HUES64 (cell line): ENCODE measurements at regions not wholly inside any gene's neighbourhood (a gene's known extent, or its start where the extent isn't known, plus 50 kb on each side); places are given as distances from the start of the nearest gene placed in this dataset.

ENCODE experiments used
- H3K27ac ChIP-seq: 2 replicates; pipeline ENCODE4 v1.7.0; 2013; ENCODE audit warnings: low read depth, low read length, inconsistent platforms
- H3K27me3 ChIP-seq: 2 replicates; pipeline ENCODE4 v1.6.1; 2013; ENCODE audit warnings: mild to moderate bottlenecking, low read length; ENCODE audit not compliant: insufficient read depth
- H3K36me3 ChIP-seq: 2 replicates; pipeline ENCODE4 v1.6.1; 2013; ENCODE audit warnings: mild to moderate bottlenecking, low read length; ENCODE audit not compliant: insufficient read depth
- H3K4me1 ChIP-seq: 2 replicates; pipeline ENCODE4 v1.6.1; 2013; ENCODE audit warnings: mild to moderate bottlenecking, low read length, moderate library complexity; ENCODE audit not compliant: insufficient read depth
- H3K4me3 ChIP-seq: 2 replicates; pipeline ENCODE4 v1.5.1; 2013; ENCODE audit warnings: mild to moderate bottlenecking, low read length, moderate library complexity
- H3K9ac ChIP-seq: 2 replicates; pipeline ENCODE4 v1.6.1; 2013; ENCODE audit warnings: mild to moderate bottlenecking, low read depth, low read length
- H3K9me3 ChIP-seq: 2 replicates; pipeline ENCODE4 v1.6.1; 2013; ENCODE audit warnings: low read depth, low read length; ENCODE audit not compliant: insufficient read depth
- WGBS: fragments of 150-250, 120-280 bp; methylation state at CpG from one replicate; pipeline ENCODE4 v1.1.7; 2013; ENCODE audit warnings: missing lambda C conversion rate; 5-methylcytosine and 5-hydroxymethylcytosine counted together

GRCh38 chr22:47678636-47679287 is 916.3 kb downstream of the TBC1D22A start:
- peak overlapping the region; percentile 93; the same call in 1 of the 2 replicates for H3K27ac ChIP-seq
- H3K9ac ChIP-seq = no peak overlapping the region
- H3K9me3 ChIP-seq = no peaks in the 10 kb centered on the region
- H3K4me3 ChIP-seq = peak overlapping the region; percentile 25
- no peaks in the 10 kb centered on the region for H3K36me3 ChIP-seq
- H3K4me1 ChIP-seq = peaks cover 33% of the 10 kb centered on the region
- WGBS = 22% methylated on average over 6 of the region's 7 CpGs
- H3K27me3 ChIP-seq = peaks cover 3% of the 10 kb centered on the region; the same call in 1 of the 2 replicates

GRCh38 chr22:47678048-47678447 is 915.6 kb downstream of the TBC1D22A start:
- WGBS = 56% methylated on average over 6 of the region's 6 CpGs
- no peaks in the 10 kb centered on the region for H3K36me3 ChIP-seq
- H3K4me1 ChIP-seq = peaks cover 33% of the 10 kb centered on the region
- no peak overlapping the region for H3K9ac ChIP-seq
- H3K9me3 ChIP-seq = no peaks in the 10 kb centered on the region
- peak overlapping the region; percentile 93; the same call in 1 of the 2 replicates for H3K27ac ChIP-seq
- peaks cover 3% of the 10 kb centered on the region; the same call in 1 of the 2 replicates for H3K27me3 ChIP-seq
- H3K4me3 ChIP-seq = no peak overlapping the region

- H3K4me3 ChIP-seq = no peak overlapping the region
- WGBS = 67% methylated on average over 3 of the region's 3 CpGs
- H3K9ac ChIP-seq = no peak overlapping the region
- H3K9me3 ChIP-seq = no peaks in the 10 kb centered on the region
- no peaks in the 10 kb centered on the region for H3K36me3 ChIP-seq
- H3K4me1 ChIP-seq = peaks cover 33% of the 10 kb centered on the region
- H3K27me3 ChIP-seq = peaks cover 3% of the 10 kb centered on the region; the same call in 1 of the 2 replicates
- no peak overlapping the region; the same call in 1 of the 2 replicates for H3K27ac ChIP-seq
Observed at GRCh38 chr22:47676685-47677084, 914.2 kb downstream of the TBC1D22A start.

GRCh38 chr22:47674600-47674999 is 912.1 kb downstream of the TBC1D22A start:
- Histone ChIP-seq H3K9ac (no peak overlapping the region), H3K27ac (no peak overlapping the region), H3K4me3 (no peak overlapping the region), H3K4me1 (peaks cover 24% of the 10 kb centered on the region), H3K9me3 (peaks cover 3% of the 10 kb centered on the region; the same call in 1 of the 2 replicates), H3K36me3 (no peaks in the 10 kb centered on the region), H3K27me3 (peaks cover 3% of the 10 kb centered on the region; the same call in 1 of the 2 replicates)
- 95% methylated on average over 11 of the region's 11 CpGs for WGBS

- H3K4me1 ChIP-seq = peaks cover 17% of the 10 kb centered on the region
- no peak overlapping the region for H3K27ac ChIP-seq
- H3K36me3 ChIP-seq = no peaks in the 10 kb centered on the region
- WGBS = 91% methylated on average over 2 of the region's 2 CpGs
- peaks cover 3% of the 10 kb centered on the region; the same call in 1 of the 2 replicates for H3K27me3 ChIP-seq
- H3K4me3 ChIP-seq = no peak overlapping the region
- H3K9me3 ChIP-seq = peaks cover 3% of the 10 kb centered on the region; the same call in 1 of the 2 replicates
- no peak overlapping the region for H3K9ac ChIP-seq
Observed at GRCh38 chr22:47673557-47673956, 911.1 kb downstream of the TBC1D22A start.

- Histone ChIP-seq H3K4me3 (no peak overlapping the region), H3K27ac (no peak overlapping the region), H3K4me1 (peaks cover 9% of the 10 kb centered on the region), H3K9me3 (peaks cover 8% of the 10 kb centered on the region; the same call in 1 of the 2 replicates), H3K36me3 (no peaks in the 10 kb centered on the region), H3K27me3 (peaks cover 3% of the 10 kb centered on the region; the same call in 1 of the 2 replicates), H3K9ac (no peak overlapping the region)
- WGBS = 92% methylated on average over 9 of the region's 9 CpGs
Observed at GRCh38 chr22:47672526-47672925, 910.1 kb downstream of the TBC1D22A start.

GRCh38 chr22:47665151-47665550 is 902.7 kb downstream of the TBC1D22A start:
- H3K4me3 ChIP-seq = no peak overlapping the region
- no peak overlapping the region for H3K9ac ChIP-seq
- no peaks in the 10 kb centered on the region for H3K36me3 ChIP-seq
- H3K27me3 ChIP-seq = peaks cover 24% of the 10 kb centered on the region
- H3K9me3 ChIP-seq = peaks cover 24% of the 10 kb centered on the region
- 89% methylated on average over 3 of the region's 4 CpGs for WGBS
- no peaks in the 10 kb centered on the region for H3K4me1 ChIP-seq
- no peak overlapping the region for H3K27ac ChIP-seq

DNA sequence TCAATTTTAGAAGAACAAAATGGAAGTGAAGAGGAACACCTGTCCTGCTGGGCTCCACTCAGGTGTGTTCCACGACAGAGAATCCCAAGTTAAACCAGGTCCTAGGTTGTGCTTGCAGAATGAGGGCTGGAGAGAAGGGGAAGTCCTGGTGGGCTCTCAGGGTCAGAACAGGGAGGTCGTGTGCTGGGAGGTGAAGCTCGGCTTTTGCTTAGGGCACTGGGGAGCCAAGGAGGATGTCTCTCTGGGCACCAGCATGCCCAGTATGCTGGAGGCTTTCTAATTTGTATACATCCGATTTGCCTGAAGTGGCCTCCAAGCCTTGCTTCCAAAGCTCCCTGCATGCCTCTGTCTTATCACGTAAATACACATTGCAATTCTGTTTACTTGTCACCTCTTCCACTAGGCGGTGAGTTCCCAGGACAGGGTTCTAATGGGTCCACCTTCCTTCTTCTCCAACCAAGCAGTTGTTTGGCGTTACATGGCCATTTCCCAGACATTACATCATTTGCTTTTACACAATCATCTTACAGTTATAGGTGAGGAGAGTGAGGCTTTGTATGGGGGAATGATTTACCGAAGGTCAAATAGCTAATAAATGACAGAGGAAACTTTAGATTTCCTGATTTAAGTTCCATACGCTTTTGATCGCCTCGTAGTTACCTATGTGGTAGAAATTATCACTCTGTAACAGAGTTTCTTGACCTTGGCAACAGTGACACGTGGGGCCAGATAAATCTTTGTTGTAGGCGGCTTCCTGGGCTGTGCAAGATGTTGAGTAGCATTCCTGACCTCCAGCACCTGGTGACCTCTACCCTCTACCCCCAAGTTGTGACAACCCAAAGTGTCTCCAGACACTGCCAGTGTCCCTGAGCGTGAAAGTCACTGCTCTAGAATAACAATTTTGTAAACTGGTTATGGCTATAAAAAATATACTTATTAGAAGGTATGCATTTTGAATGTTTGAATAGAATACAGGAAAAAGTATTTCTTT is 901.5 kb downstream of the TBC1D22A start:
- Histone ChIP-seq H3K9ac (no peak overlapping the region), H3K36me3 (no peaks in the 10 kb centered on the region), H3K9me3 (peaks cover 21% of the 10 kb centered on the region), H3K4me3 (no peak overlapping the region), H3K27me3 (peaks cover 27% of the 10 kb centered on the region), H3K27ac (no peak overlapping the region), H3K4me1 (no peaks in the 10 kb centered on the region)
- WGBS = 90% methylated on average over 13 of the region's 14 CpGs

DNA sequence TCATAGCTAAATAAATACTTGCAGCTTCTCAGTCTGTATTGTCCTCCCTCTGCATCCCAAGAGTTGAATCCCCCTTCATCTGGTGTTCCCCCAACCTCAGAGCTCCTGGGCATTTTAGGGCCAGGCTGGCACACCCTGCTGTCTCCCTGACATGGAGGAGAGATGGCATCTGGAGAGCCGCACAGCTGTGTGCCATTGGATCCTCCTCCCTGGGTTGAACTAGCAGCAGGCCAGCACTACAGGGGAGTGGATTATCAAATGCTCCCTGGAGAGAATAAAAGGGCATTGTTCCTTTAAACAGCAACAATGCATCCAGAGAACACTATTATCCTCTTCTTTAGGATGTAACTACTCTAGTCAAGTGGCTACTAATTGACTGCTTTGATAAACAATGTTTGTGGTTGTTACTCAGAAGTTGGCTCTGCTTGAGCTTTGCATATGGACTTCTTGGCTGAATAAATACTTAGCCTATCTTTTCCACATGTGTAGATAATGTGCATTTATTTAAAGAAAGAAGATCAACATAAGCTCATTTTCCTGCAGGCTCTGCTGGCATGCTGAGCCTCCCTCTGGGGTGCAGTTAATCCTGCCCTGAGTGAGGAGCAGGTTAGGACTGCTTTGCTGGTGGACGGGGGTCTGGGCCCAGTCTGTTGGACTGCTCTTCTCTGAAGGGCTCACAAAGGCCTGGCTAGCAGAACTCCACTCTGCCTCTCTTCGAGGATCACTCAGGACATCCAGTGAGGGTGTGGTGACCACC is 897.2 kb downstream of the TBC1D22A start:
- Histone ChIP-seq H3K4me3 (no peak overlapping the region), H3K36me3 (no peaks in the 10 kb centered on the region), H3K9ac (no peak overlapping the region), H3K4me1 (no peaks in the 10 kb centered on the region), H3K9me3 (peaks cover 21% of the 10 kb centered on the region), H3K27ac (no peak overlapping the region; the same call in 1 of the 2 replicates), H3K27me3 (peaks cover 46% of the 10 kb centered on the region)
- WGBS = 52% methylated on average over 3 of the region's 3 CpGs

DNA sequence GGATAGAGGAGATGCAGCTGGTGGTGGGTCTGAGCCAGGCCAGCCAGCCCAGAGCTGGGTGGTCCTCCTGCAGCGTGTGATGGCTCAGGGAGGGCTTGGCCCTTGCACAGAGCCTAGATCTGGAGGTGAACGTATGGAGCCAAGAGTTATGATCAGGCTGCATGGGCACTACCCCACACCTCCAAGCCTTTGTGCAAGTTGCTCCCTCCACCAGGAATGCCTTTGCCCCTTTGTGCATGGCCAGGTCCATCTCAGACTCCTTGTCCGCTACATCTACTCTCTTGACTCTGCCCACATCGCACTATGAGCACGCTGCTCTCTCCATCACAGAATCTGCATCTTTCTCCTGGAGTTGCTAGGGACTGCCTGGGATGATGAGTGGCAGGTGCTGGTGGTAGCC is 895.7 kb downstream of the TBC1D22A start:
- H3K4me3 ChIP-seq = no peak overlapping the region
- H3K27ac ChIP-seq = no peak overlapping the region
- no peaks in the 10 kb centered on the region for H3K4me1 ChIP-seq
- H3K27me3 ChIP-seq = peaks cover 46% of the 10 kb centered on the region
- no peaks in the 10 kb centered on the region for H3K36me3 ChIP-seq
- 95% methylated on average over 5 of the region's 5 CpGs for WGBS
- peaks cover 20% of the 10 kb centered on the region for H3K9me3 ChIP-seq
- H3K9ac ChIP-seq = no peak overlapping the region
